VCaP (cell line): ENCODE measurements at regions not wholly inside any gene's neighbourhood (a gene's known extent, or its start where the extent isn't known, plus 50 kb on each side); places are given as distances from the start of the nearest gene placed in this dataset.

Experiments
- H3K27ac ChIP-seq: fragments of 450-650 bp; 2 replicates; pipeline ENCODE4 v1.5.1; 2017
- TF ChIP-seq, protein P1 (sequence below): fragments of 450-650 bp; conservative IDR thresholded peaks from 2 replicates; pipeline ENCODE4 v1.5.1; 2017; ENCODE audit warnings: mild to moderate bottlenecking, moderate library complexity

DNA sequence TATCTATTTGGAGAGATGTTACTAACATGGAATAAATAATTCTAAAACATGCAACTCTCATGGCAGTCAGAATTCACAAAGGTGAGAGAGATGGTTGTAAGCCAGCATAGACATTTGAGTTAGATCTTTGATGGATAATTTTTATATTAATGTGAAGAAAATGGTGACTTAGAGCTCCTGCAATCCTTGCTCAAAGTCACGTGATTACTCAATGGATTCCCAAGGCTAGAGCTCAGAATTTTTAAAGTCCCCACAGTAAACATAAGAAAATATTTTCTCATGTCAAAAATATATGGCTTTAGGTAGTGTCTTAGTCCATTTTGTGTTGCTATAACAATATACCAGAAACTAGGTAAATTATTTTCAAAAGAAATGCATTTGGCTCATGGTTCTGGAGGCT lies 281.5 kb upstream of the PRKD1 start:
- TF ChIP-seq, protein P1, sequence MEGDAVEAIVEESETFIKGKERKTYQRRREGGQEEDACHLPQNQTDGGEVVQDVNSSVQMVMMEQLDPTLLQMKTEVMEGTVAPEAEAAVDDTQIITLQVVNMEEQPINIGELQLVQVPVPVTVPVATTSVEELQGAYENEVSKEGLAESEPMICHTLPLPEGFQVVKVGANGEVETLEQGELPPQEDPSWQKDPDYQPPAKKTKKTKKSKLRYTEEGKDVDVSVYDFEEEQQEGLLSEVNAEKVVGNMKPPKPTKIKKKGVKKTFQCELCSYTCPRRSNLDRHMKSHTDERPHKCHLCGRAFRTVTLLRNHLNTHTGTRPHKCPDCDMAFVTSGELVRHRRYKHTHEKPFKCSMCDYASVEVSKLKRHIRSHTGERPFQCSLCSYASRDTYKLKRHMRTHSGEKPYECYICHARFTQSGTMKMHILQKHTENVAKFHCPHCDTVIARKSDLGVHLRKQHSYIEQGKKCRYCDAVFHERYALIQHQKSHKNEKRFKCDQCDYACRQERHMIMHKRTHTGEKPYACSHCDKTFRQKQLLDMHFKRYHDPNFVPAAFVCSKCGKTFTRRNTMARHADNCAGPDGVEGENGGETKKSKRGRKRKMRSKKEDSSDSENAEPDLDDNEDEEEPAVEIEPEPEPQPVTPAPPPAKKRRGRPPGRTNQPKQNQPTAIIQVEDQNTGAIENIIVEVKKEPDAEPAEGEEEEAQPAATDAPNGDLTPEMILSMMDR: no peak
- no peak overlapping the region for H3K27ac ChIP-seq

DNA sequence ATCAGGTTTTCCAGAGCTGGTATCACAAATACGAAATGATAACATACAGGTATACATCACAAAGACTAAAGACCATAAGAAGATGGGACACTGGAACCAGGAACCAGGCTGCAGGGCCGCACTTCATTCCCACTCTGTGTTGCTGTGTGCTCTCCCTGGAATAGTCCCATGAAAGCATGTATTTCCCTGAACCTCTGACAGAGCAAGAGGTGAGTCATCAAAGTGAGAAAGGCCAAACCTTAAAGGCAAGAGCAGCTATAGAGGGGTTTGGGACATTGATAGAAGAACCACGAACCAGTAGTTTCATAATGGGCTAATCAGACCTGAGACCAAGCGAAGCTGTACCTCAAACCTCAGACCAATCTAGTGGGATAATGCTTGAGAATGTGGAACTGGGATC lies 283.0 kb upstream of the PRKD1 start:
- TF ChIP-seq, protein P1: no peak

DNA sequence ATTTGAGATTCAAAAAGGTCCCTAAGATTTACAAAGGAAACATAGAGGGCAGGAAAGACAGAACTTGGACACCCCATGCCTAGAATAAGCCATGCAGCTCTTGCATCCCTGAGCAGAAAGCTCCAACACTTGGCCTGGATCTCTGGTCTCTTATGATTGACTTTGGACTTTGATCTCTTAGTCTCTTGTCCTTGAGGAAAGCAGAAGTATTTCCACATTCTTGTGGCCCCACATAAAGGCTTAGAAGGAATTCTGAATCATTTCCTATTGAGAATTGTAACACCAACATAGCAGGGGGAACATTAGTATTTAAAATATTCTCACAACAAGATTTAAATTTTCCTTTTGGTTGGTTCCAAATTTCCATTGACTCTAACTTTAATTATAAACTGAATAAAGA lies 283.7 kb upstream of the PRKD1 start:
- TF ChIP-seq, protein P1: no peak
- no peak overlapping the region for H3K27ac ChIP-seq

More for the DNA sequence above, 283.0 kb upstream of the PRKD1 start:
- no peak overlapping the region for H3K27ac ChIP-seq

DNA sequence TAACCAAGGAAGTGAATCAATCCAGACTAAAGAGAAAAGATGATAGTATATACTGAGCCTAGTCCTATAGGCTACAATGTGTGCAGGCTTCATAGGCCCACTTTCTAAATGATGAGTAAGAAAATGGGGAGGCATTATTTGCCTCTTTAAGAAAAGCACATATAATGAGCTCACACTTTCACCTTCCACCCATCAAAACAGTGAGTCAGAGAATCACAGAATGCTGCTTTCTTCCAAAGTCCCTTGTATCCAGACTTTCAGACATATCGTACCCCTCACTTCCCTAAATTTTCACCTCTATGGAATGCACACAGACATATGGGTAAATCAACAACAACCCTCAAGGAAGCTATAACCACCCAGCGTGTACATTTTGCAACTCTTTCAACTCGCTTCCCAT lies 286.4 kb upstream of the PRKD1 start:
- H3K27ac ChIP-seq: no peak overlapping the region
- TF ChIP-seq, protein P1: no peak

DNA sequence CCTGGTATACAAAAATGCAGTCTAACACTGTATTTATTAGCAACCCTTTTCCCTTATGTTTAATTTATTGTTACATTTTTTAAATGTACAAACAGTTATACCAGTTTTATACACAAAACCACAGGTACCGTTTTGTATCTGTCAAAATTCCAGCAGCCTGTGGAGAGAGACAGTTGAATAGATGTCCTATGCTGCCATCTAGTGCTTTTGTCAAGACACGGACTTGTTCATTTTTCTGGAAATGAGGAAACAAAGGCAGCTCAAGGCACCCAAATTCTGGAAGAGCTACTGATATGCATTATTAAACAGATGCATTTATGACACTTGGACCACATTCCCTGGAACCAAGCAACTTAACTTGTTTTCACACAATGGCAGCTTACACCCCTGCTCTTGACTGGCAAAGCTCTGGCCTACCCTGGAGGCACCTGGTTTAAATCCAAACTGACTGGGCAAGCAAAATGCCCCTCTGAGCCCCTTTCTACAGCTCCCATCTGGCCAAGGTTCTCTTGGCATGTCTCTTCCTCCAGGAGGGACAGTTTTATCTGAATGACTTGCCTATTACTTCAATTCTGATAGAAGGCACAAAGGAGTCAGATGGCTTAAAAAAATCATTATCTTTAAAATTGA lies 286.9 kb upstream of the PRKD1 start:
- TF ChIP-seq, protein P1: peak; percentile 72
- H3K27ac ChIP-seq: no peak overlapping the region

DNA sequence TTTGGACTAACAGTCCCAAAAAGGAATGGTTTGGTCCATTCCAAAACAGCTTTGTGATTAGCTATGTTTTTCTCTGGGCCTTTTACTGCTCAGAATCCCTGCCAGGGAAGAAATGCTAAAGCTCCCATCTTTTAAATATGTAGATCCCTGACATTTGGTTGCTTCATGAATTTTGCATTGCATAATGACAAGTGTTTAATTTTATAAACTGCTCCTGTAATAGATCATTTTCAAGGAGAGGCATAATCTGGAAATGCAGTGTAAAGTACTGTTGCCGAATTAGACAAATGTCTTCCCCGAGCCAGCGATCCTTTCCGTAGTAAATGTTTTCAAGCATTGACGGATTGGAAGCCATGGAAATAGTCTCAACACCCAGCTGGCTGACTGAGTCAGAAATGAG lies 291.3 kb upstream of the PRKD1 start:
- TF ChIP-seq, protein P1: no peak

DNA sequence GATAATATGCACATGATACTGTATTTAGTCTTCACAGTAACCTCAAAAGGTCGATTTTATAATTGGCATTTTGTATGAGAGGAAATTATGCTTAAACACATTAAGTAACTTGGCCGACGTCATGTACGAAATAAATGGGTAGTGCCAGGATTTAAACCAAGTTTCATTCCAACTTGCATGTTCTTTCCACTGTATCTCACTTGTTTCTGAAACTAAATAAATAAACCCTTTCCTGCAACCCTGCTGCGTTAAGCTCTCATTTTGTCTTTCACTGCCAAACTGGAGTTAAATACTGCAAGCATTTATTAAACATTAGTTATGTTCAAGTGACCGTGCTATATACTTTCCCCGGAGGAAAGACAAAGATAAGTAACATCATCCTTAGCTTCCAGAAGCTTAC lies 293.9 kb upstream of the PRKD1 start:
- TF ChIP-seq, protein P1: no peak
- H3K27ac ChIP-seq: peak overlapping the region; percentile 64

More for the DNA sequence above, 291.3 kb upstream of the PRKD1 start:
- H3K27ac ChIP-seq: no peak overlapping the region
